Stomach (tissue), 8 donors: ENCODE measurements at regions not wholly inside any gene's neighbourhood (a gene's known extent, or its start where the extent isn't known, plus 50 kb on each side); places are given as distances from the start of the nearest gene placed in this dataset.

Source experiments
- DNase-seq, 2 donors: peaks; one replicate each; pipeline versions ENCODE4 v3.0.0 to v3.0.0-alpha.2; 2013 to 2019
- H3K27ac ChIP-seq, 5 donors: fragments of 200-600 bp in 4 of 5; sonication (generic) in 4 of 5; one replicate each; pipeline ENCODE4 v1.5.1; 2013 to 2019; ENCODE audit warnings: mild to moderate bottlenecking in 1 of 5, moderate library complexity in 1 of 5
- H3K27me3 ChIP-seq, 3 donors: fragments of 200-600 bp; sonication (generic); one replicate each; pipeline ENCODE4 v1.5.1; 2017 to 2019; ENCODE audit warnings: mixed run types in 1 of 3
- H3K36me3 ChIP-seq, 4 donors: fragments of 200-600 bp; sonication (generic); 1 replicate in 3 of 4; 2 replicates in 1 of 4; pipeline ENCODE4 v1.5.1; 2016 to 2019
- H3K4me1 ChIP-seq, 4 donors: fragments of 200-600 bp; sonication (generic); one replicate each; pipeline ENCODE4 v1.5.1; 2016 to 2019
- H3K4me3 ChIP-seq, 4 donors: fragments of 200-600 bp; sonication (generic) in 3 of 4; one replicate each; pipeline ENCODE4 v1.5.1; 2016 to 2019; ENCODE audit warnings: mild to moderate bottlenecking in 1 of 4
- H3K9me3 ChIP-seq, 4 donors: fragments of 200-600 bp; sonication (generic); one replicate each; pipeline ENCODE4 v1.5.1; 2016 to 2019
- EP300 ChIP-seq: sonication (generic); formaldehyde crosslinking; IDR thresholded peaks from one replicate; pipeline ENCODE4 v1.6.1; 2017; ENCODE audit warnings: antibody characterized with exemption
- POLR2A ChIP-seq, 4 donors: fragments of 450-650 bp; IDR thresholded peaks; one replicate each; pipeline ENCODE4 v1.6.1; 2016; ENCODE audit warnings: antibody characterized with exemption in 4 of 4, control low read depth in 2 of 4, mild to moderate bottlenecking in 1 of 4, moderate library complexity in 1 of 4
- POLR2AphosphoS5 ChIP-seq, 3 donors: sonication (generic); formaldehyde crosslinking; IDR thresholded peaks; one replicate each; pipeline ENCODE4 v1.6.1; 2016; ENCODE audit warnings: antibody characterized with exemption in 3 of 3
- WGBS, 5 donors: extraction: QIAGEN DNeasy Blood & Tissue Kit in 3 of 5; methylation state at CpG; one replicate each; pipeline versions ENCODE4 v1.1.5 to v1.1.7; 2013 to 2018; 5-methylcytosine and 5-hydroxymethylcytosine counted together
- intact Hi-C: fragments of 100-400 bp; cut with DNase I; formaldehyde crosslinking; loops from one replicate; pipeline ENCODE4 v1.15.1; 2023; ENCODE audit warnings: low total_unique reads
- TF ChIP-seq, protein P1 (sequence below), 7 experiments: fragments of 450-650 bp in 4 of 7; fragments of 200-600 bp in 3 of 7; sonication (generic) in 3 of 7; IDR thresholded peaks; one replicate each; pipeline ENCODE4 v1.5.1; 2016 to 2019; ENCODE audit warnings: antibody characterized with exemption in 7 of 7, control low read depth in 2 of 7, mild to moderate bottlenecking in 1 of 7
- donor health status: healthy with polysubstance abuse.
- donor health status: Bipolar disorder and iron deficiency.
- donor health status: healthy.

DNA sequence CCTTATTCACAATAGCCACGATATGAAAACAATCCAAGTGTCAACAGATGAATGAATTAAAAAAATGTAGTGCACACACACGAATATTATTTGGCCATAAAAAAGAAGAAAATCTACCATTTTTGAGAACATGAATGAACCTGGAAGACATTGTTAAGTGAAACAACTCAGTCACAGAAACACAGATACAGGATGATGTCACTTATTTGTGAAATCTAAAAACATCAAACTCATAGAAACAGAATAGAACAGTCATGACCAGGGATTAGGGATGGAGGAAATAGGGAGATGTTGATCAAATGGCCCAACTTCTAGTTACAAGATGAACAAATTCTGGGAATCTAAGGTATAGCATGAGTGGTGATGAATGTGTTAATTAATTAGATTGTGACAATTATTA, 72.3 kb downstream of the MACIR start:
- intact Hi-C loops, result no loop called here
- H3K4me3 ChIP-seq, result no peak overlapping the region
- no peaks in the 10 kb centered on the region for H3K9me3 ChIP-seq
- no peaks in the 10 kb centered on the region for H3K4me1 ChIP-seq
- no peaks in the 10 kb centered on the region for H3K36me3 ChIP-seq
- TF ChIP-seq EP300 (no peak), POLR2AphosphoS5 (IDR thresholded peaks at IDR 0.05) (no peak), POLR2A (IDR thresholded peaks at IDR 0.05) (no peak)
- TF ChIP-seq, protein P1, sequence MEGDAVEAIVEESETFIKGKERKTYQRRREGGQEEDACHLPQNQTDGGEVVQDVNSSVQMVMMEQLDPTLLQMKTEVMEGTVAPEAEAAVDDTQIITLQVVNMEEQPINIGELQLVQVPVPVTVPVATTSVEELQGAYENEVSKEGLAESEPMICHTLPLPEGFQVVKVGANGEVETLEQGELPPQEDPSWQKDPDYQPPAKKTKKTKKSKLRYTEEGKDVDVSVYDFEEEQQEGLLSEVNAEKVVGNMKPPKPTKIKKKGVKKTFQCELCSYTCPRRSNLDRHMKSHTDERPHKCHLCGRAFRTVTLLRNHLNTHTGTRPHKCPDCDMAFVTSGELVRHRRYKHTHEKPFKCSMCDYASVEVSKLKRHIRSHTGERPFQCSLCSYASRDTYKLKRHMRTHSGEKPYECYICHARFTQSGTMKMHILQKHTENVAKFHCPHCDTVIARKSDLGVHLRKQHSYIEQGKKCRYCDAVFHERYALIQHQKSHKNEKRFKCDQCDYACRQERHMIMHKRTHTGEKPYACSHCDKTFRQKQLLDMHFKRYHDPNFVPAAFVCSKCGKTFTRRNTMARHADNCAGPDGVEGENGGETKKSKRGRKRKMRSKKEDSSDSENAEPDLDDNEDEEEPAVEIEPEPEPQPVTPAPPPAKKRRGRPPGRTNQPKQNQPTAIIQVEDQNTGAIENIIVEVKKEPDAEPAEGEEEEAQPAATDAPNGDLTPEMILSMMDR (IDR thresholded peaks at IDR 0.05), result no peak
- DNase-seq, result no peak
- H3K27ac ChIP-seq, result no peak overlapping the region
- WGBS, 5 donors, result 80 to 92% (median 86%) methylated on average over 2 of the region's 2 CpGs
- no peaks in the 10 kb centered on the region for H3K27me3 ChIP-seq
